RPMI7951 (cell line): ENCODE measurements at regions not wholly inside any gene's neighbourhood (a gene's known extent, or its start where the extent isn't known, plus 50 kb on each side); places are given as distances from the start of the nearest gene placed in this dataset.

Experiments
- DNase-seq: peaks from one replicate; pipeline ENCODE4 v3.0.0-alpha.2; 2012; ENCODE audit warnings: low read depth

DNA sequence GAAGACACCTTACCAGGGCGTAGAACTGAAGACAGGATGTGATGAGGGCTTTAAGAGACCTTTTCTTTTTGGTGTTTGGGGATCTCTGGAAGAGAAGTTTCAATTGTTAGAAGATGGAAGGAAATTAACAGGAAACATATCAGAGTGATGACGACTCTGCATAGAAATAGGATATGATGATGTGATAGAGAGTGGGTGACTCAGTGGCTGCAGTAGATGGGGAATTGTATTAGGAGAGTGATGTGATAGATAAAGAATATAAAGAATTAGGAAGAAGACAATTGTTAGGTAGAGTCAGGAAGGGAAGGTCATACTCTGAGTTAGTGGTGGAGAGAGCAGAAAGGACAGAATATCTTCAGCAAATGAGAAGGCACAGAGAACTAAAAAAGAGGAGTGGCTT is 593.9 kb downstream of the NYAP2 start:
- DNase-seq, result no peak

- no peak for DNase-seq
Measured at GRCh38 chr2:225989809-225990208, 590.3 kb downstream of the NYAP2 start.

DNA sequence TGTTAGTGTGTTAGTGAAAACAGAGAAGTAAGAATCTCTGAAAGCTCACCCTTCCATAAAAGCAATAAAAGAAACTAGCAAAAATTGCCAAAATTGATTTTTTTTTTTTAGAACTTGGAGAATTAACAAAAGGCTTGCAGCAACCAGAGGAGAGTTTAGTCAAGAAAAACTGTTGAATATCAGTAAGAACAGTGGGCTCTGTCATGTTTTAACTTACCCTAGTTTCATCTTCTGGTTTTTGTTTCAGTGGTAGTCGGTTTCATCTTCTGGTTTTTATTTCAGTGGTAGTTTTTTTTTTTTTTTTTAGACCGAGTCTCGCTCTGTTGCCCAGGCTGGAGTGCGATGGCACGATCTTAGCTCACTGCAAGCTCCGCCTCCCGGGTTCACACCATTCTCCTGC is 580.9 kb downstream of the NYAP2 start:
- DNase-seq, result no peak

- DNase-seq, result no peak
Measured at GRCh38 chr2:225971433-225971832, 571.9 kb downstream of the NYAP2 start.

- no peak for DNase-seq
Measured at GRCh38 chr2:225948903-225949302, 549.4 kb downstream of the NYAP2 start.

GRCh38 chr2:225938991-225939390 is 539.5 kb downstream of the NYAP2 start:
- DNase-seq, result no peak

DNA sequence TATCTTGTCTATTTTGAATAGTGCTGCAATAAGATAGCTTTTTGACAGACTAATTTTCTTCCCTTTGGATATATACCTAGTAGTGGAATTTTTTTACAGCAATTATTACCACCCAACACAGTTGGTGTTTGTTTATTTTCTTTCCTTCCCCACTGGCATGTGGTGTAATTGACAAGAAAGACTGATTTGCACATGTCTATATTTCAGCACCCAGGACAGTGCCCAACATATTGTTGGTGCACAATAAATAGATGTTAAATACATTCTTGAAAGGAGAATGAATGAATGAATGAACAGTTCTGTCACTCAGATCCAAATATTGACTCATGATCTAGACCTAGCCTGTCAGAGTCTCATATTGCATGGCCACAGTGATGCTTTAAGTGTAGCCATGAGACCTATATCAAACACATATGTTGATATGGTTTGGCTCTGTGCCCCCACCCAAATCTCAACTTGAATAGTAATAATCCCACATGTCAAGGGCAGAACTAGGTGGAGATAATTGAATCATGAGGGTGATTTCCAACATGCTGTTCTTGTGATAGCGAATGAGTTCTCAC is 538.2 kb downstream of the NYAP2 start:
- peak; percentile 26 for DNase-seq

DNA sequence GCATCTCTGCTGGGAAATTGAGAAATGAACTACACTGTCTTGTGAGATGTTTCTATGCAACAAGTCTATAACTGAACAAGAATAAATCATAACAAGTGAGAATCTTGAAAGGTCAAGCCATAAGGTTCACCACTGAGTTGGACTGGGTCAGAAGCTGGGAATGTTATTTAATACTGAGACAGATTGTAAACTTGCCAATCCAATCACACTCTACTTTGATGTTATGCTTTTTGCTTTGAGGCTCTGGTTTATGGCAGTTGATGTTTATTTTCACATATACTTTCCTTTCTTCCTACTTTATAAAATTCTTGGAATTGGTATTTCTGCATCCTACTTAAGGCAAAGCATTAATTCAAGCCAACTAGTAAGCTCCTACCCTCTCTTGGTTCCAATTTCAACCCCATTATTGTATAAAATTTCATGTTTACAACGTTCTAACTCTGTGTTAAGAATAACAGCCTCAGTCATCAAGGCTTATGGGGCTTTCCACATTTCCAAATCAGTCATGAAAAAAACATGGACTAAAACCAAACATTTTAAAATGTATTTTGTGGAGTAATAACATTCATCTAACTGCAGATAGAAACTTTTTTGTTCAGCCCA is 533.4 kb downstream of the NYAP2 start:
- no peak for DNase-seq

DNA sequence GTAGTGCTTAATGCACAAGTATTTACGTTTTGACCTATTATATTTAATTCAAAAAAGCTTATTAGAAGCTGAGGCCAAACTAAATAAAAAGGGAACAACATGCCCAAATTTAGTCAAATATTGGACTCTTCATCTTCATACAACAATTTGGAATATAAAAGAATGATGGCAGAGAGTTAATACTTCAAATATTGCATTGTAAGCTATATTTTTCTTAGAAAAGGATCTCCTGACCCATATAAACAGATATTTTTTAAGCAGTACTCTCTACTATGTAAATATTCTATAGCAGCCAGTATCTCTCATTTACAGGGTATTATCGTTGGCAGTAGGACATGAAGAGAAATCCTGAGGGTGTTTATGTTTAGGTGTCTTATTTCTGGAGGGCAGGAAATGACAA is 531.2 kb downstream of the NYAP2 start:
- DNase-seq, result no peak

DNA sequence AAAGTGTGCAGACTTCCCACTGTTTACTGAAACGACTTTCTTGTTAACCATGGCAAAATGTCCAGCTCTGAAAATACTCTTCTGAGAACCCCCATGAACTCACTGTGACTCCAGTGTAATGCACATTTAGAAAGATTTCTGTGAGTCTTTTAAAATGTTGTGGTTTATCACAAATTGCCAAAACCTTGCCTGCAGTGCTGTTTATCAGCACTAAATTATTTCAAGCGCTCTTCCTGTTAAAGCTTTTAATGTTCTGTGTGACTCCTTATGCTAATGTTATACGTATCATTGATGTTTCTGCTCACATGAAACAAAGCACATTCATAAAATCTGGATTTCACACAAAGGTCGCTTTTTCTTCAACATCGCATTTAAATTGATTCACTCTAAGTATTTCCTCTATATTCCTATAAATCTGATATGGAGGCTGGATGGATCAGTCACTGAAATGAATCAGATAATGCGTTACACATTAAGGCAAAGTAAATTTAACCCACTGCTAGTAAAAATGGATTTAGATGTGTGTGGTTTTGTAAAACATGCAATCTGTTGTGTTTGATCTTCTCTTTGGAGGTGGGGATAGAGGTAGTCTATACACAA is 521.2 kb downstream of the NYAP2 start:
- DNase-seq, result peak; percentile 56

GRCh38 chr2:225916692-225917091 is 517.2 kb downstream of the NYAP2 start:
- DNase-seq, result no peak

DNA sequence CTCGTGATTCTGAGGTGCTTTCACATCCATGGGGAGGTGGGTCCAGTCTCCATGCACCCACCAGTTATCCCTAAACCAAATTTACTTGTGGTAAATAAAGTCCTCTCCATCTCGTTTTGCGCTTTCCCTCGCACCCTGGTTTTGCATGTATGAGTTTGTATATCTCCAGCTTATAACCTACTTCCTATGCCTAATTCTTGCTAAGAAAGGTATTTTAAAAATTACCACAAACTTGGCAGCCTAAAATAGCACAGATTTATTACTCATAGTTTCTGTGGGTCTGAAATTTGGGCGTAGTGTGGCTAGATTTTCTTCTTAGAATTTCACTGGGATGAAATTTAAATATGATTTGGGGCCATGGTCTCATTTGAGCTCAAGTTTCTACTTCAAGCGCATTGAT is 511.5 kb downstream of the NYAP2 start:
- no peak for DNase-seq

DNA sequence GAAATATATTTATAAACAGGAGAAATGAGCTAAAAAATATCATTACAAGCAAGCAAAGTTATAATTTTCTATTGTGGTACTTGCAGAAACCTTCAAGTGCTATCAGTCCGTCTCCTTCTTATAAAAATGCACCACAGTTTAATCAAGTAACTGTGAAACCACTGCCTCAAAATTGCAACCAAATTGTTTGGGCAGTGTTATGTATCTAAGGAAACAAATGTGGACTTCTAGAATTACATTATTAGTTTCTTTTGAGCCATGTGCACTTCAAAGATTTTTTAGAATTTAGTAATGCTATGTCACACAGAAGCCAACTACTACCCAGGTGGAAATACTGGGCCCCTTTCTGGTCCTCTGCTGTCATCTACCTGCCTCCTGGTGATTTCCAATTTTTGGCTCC is 495.6 kb downstream of the NYAP2 start:
- peak; percentile 43 for DNase-seq

- DNase-seq, result peak; percentile 62
Measured at GRCh38 chr2:225894236-225894980, 494.9 kb downstream of the NYAP2 start.

DNA sequence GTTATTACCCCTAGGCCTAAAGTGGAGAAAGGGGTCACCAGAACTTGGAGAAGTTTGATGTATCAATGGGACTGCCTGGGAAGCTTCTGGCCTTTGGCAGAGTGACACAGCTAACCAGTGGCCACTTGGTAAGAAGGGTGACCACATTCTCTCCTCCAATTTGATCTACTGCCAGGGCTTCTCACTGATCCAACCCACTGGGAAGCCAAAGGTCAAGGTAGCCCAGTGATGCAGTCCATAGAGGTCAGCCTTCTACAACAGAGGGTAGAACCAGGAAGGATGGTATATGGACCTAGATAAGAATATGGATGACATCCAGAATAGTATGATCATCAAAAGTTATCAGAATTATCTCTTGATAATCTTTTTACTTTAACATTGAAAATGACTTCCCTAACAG is 493.6 kb downstream of the NYAP2 start:
- peak; percentile 50 for DNase-seq

- no peak for DNase-seq
Measured at GRCh38 chr2:225891771-225892170, 492.3 kb downstream of the NYAP2 start.

DNA sequence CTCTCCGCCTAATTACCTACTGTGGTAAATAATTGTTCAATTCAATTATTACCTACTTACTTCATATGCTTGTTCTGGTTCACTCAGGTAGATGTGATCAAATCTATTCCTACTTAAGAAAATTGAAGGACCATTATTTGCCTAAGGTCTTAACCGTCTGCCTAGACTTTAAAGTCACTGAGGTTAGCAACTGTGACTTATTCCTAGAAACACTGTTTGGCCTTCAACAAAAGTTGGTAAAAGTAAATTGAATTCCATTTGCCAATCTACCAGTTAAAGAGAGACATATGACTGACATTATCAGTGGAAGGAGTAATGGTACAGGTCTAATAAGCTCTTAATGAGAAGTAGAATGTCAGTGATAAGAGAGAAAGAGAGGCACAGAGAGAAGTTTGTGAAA is 491.5 kb downstream of the NYAP2 start:
- no peak for DNase-seq

DNA sequence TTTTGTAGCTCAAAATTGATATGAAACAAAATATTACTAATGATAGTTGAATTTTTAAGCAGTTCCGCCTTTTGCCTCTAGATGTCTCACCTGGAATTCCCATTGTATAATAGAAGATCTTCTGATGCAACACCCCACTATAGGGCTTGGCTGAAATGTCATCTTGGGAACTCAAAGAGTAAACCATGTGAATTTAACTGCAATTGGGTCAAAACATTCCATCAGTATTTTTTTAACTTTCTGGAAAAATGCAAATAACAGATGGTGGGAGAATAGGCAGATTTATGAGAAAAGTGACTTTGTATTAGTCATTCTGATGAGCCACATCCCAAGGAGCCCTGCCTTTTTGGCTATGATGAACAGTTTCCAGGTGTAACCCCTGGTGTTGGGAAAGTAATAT is 489.9 kb downstream of the NYAP2 start:
- peak; percentile 77 for DNase-seq

DNA sequence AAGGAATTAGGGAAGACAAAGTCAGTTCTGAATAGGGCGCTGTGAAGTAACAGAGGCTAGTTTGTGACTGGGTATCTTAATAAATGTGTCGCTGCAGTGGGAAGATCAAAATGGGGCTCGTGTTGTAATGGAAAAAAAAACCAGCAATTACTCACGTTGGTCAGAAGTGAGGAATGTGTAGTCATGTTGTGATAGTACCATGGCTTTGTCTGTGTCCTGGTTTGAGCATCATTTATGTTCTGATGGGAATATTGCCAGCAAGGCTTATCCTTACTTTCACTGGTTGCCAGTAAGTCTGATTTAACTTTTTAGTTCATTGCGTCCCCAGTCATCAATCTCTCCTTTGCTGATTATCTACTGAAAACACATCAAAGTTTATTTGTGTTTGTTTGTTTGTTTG is 467.6 kb downstream of the NYAP2 start:
- DNase-seq, result peak; percentile 26

GRCh38 chr2:225865468-225865867 is 466.0 kb downstream of the NYAP2 start:
- peak; percentile 30 for DNase-seq

DNA sequence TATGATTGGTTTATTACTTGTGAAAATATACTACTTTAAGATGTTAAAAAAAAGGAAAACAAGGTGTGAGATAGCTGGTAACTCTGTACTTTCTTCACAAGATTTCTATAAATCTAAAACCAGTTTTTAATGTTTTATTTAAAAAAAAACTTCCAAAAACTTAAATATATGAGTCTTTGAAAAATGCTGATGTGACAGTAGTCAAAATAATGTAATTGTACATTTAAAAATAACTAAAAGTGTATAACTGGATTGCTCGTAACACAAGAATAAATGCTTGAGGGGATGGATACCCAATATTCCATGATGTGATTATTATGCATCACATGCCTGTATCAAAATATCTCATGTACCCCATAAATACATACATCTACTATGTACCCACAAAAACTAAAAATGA is 464.9 kb downstream of the NYAP2 start:
- no peak for DNase-seq

GRCh38 chr2:225842939-225843338 is 443.4 kb downstream of the NYAP2 start:
- peak; percentile 13 for DNase-seq

GRCh38 chr2:225841314-225841713 is 441.8 kb downstream of the NYAP2 start:
- peak; percentile 75 for DNase-seq
